Prostate gland (tissue), 2 donors: ENCODE measurements at regions not wholly inside any gene's neighbourhood (a gene's known extent, or its start where the extent isn't known, plus 50 kb on each side); places are given as distances from the start of the nearest gene placed in this dataset.

ENCODE experiments used
- POLR2A ChIP-seq: fragments of 450-650 bp; IDR thresholded peaks from one replicate; pipeline ENCODE4 v1.6.1; 2016; ENCODE audit warnings: antibody characterized with exemption, mild to moderate bottlenecking
- POLR2AphosphoS5 ChIP-seq: sonication (generic); formaldehyde crosslinking; IDR thresholded peaks from one replicate; pipeline ENCODE4 v1.6.1; 2017; ENCODE audit warnings: antibody characterized with exemption
- TF ChIP-seq, protein P1 (sequence below), 4 experiments: fragments of 200-600 bp in 2 of 4; fragments of 450-650 bp in 2 of 4; sonication (generic) in 2 of 4; IDR thresholded peaks; 1 replicate in 3 of 4; 2 replicates in 1 of 4; pipeline ENCODE4 v1.5.1; 2016 to 2019; ENCODE audit warnings: antibody characterized with exemption in 4 of 4, mild to moderate bottlenecking in 2 of 4, moderate library complexity in 2 of 4

DNA sequence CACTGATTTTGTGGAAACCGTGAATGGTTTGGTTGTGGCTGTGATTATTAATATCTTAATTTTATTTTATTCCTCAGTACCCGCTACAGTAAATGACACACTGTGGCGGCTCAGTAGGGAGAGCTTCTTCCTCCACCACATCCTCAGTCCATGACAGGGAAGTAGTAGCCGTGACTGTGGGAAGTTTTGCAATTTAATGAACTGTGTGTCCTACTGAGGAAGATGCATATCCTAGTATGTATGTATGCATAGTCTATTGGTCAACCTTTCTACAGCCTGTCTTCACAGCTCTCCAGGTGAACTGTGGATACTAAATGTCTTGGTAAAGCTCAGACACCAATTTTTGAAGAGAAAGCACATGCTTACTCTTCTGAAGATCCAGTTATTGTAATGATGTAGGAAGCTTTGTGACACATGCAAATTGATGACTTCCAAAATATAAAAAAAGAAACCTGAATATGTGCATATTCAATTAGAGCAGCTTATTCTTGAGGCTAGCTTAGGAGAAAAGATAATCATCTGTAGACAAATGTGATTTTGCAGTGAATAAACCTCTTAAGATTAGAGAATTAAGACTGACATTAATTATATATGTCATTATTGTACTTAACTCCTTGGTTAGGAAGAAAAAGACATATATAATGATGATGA is 384.3 kb upstream of the CNTNAP5 start:
- TF ChIP-seq POLR2AphosphoS5 (no peak), POLR2A (no peak)
- TF ChIP-seq, protein P1, sequence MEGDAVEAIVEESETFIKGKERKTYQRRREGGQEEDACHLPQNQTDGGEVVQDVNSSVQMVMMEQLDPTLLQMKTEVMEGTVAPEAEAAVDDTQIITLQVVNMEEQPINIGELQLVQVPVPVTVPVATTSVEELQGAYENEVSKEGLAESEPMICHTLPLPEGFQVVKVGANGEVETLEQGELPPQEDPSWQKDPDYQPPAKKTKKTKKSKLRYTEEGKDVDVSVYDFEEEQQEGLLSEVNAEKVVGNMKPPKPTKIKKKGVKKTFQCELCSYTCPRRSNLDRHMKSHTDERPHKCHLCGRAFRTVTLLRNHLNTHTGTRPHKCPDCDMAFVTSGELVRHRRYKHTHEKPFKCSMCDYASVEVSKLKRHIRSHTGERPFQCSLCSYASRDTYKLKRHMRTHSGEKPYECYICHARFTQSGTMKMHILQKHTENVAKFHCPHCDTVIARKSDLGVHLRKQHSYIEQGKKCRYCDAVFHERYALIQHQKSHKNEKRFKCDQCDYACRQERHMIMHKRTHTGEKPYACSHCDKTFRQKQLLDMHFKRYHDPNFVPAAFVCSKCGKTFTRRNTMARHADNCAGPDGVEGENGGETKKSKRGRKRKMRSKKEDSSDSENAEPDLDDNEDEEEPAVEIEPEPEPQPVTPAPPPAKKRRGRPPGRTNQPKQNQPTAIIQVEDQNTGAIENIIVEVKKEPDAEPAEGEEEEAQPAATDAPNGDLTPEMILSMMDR (IDR thresholded peaks at IDR 0.05), result no peak
